GM21825 (cell line): ENCODE measurements at regions not wholly inside any gene's neighbourhood (a gene's known extent, or its start where the extent isn't known, plus 50 kb on each side); places are given as distances from the start of the nearest gene placed in this dataset.
"Not testable (repeated sequence)": the region's sequence is repeated elsewhere in the genome, so short reads cannot be mapped to it uniquely, and the experiment has no call there.

ENCODE experiments used
- ATAC-seq: cut with Tn5 transposase; IDR thresholded peaks from one replicate; pipeline ENCODE4 v1.9.1; 2021; ENCODE audit warnings: mild to moderate bottlenecking, moderate library complexity; ENCODE audit not compliant: unreplicated experiment

DNA sequence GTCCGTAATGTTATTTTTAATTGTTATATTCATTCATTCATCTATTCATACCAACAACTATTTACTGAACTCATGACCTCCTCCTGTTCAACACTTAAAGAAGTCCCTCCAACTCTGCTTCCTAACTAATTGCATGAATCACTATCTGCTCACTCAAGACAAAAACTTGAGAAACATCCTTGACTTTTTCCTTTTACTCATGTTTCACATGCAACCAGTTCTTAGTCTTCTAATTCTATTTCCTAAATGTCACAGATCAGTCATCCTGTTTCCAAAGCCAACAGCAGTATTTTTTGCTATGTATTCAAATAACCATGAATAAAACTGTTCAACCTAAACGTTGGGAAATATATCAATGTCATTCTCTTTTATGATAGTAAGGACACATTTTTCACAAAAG lies 124.6 kb upstream of the GBE1 start:
- no peak for ATAC-seq

DNA sequence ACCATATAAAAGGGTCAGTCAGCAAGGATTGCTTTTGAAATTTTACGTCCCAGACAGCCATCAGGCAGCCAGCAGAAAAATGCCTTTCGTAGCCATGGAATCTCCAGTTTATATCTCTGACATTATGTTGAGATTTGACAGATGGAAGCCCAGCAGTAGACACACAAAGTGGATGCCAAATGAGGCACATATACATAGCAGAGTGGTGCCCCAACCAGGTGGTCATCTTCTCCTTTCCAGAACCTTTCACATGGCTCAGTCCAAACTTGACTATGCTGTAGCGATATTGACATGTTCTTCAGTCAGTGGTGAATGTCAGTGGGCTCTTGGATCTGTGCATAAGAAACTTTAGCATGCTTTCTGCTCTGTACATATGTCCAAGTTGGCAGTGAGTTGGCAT lies 123.3 kb upstream of the GBE1 start:
- ATAC-seq, result no peak

DNA sequence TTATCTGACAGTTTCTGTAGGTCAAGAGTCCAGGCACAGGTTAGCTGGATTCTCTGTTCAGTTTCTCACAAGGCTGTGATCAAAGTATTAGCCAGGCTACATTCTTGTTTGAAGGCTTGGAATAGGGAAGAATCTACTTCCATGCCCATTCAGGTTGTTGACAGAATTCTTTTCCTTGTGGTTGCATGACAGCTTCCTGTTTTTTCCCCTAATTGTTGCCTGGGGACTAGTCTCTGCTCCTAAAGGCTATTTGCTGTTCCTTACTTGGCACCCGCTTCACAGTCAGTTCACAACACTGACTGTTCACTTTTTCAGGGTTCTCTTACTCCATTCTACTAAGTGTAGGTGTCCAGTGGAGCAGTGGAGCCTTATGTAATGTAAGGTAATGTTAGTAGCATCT lies 115.4 kb upstream of the GBE1 start:
- ATAC-seq, result no peak

DNA sequence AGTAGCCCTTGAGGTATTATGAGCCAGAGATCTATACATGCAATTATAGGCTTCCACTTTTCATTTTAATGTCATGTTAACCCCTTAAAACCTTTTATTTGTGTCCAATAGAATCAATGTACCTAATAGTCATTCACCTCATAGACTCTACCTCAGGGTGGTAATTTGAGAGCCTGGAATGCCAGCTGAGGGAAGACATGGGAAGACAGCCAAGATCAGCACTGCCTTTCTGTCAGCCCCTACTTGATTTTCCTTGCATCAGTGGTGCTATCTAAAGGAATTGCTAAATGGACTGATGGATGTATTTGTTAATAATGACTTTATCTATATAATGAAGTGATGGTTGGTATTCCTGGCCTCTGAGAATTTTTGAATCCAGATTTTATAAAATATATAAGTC lies 113.3 kb upstream of the GBE1 start:
- no peak for ATAC-seq

DNA sequence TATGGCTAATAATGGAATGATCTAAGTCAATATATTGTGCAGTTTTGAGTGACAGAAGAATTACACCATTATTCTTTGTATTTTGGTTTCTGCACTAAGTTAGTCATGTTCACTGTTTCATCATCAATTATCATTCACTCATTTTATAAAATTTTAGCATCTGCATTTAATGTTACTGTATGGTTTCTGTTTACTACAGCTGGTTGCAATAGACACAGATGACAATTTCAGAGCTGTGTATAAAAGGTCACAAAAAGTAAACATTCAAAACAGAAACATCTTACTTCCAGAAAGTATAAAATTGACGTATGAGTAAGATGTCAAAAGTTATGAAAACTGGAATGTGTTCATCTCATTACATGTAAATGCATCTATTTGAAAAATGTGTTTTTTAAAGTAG lies 111.1 kb upstream of the GBE1 start:
- ATAC-seq, result no peak

DNA sequence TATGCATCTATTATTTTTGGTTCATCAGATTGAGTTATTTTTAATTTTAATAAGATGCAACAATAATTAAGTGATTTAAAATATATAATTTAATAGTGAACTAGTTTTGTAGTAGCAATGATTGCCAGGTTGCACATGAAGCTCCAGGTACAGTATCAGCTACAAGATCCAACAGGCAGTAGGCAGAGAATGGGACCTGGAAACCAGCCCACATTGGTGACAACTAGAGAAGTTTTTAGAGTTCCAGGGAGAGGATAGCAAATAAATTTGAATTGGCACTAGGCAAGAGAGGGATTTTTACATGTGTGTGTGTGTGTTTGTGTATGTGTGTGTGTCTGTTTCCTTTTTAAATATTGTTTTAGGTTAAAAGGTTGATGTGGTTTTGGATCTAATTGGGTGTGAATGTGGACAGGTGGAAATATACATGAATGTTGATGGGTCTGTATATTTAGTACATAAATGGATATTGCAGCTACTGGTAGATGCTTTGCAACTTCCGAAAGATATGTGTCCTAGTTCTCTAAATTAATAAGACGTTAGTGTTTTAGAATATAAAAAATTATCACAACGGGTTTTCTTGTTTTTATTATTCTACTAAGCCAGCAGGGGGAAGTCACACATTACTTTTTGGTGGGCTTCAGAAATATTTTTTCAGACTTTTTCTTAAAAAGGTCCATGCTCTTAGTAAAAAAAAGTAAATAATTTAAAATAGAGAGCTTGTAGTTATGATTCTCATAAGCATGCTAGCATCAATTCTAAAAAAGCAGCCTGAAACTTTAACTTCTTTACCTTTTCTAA lies 110.1 kb upstream of the GBE1 start:
- no peak for ATAC-seq

DNA sequence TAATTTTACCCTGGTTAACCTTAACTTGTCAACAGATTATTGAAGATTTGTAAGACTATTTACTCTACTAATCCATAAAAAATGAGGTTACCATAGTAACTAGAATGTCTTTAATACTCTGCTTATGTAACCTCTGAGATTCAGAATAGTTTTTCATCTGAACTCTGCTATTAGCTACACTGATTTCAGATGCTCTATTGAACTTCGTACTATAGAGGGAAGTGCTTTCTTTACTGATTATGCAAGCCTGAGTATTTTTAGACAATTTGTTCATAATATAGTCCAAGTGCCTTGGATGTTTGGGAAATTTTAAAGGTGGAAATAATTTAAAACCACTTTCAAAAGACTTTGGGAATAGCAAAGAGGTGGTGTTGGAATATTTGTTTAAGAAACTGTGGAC lies 107.9 kb upstream of the GBE1 start:
- ATAC-seq, result no peak

DNA sequence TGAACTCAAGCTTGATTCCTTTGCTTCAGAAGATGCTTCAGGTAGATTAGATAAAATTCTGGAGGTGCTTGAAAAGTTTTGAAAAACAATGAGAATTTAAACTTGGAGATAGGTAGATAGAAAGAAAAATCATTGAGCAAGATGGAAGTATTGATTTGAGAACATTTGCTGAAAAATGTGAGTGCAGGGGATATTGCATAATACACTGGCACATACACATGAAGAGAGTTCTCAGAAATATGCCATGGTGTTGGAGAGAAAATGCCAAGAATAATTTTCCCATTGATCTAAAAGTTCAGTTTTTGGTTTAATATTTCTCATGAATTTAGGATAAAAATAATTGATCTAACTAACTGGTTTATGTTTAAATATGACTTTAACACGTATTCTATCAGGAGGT lies 107.2 kb upstream of the GBE1 start:
- ATAC-seq, result no peak

DNA sequence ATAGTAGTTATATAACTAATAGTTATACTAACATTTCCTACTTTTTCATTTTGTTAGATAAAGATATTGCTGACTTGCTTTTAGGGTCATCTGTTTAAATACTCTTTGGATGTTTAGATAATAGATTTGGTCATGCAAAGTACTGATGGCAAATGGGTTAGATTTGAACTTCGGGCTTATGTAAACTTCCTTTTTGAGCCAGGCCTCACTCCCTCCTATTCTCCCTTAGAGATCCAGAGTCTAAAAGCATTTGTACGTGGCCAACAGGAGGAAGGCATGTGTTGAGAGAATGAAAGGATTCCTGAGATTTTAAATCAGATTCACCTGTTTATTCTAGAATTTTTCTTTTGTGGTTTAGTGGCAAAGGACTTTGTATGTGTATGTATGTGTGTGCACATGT lies 106.4 kb upstream of the GBE1 start:
- no peak for ATAC-seq

DNA sequence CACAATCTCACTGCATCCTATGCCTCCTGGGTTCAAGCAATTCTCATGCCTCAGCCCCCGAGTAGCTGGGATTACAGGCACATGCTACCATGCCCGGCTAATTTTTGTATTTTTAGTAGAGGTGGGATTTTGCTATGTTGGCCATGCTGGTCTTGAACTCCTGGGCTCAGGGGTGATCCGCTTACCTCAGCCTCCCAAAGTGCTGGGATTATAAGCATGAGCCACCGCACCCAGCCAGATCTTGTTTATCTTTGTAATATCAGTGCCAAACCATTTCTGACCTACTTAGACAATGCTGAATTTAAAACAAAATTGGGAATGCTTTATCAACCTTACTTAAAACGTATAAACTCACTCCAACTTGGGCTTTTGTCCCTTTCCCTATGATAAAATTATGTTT lies 103.7 kb upstream of the GBE1 start:
- not testable (repeated sequence) for ATAC-seq

DNA sequence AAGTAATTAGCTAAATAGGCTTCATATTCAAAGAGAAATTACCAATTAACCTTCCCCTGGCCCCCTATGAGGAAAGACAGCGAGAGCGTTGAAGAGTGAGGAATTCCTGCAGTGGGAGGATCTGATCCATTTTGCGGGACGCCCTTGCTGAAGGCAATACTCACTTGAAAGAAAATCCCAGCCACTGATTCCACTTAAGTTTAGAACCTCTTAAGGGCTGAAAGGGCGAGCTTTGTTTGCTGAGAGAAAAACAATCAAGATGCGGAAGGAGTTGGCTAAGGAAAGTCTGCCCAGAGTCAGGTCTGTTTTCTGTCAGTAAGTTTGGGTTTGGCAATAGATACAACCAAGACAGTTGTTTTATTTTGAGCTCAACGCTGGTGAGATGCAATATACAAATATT lies 102.8 kb upstream of the GBE1 start:
- ATAC-seq, result no peak

DNA sequence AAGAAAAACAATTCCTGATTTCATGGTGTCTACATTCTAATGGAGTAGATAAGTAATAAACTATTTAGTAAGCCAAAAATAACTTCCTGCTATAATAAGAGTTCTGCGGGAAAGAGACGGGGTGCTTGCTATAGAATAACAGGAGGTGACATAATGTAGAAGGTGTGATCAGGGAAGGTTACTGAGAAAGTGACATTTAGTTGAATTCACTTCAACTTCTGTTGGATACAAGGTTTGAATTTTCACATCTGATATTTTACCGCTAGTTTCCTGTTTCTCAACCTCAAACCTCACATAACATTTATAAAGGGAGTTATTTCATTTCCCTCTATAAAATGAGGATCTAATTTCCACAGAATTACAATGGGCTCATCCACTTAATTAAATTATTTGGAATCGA lies 102.3 kb upstream of the GBE1 start:
- no peak for ATAC-seq

DNA sequence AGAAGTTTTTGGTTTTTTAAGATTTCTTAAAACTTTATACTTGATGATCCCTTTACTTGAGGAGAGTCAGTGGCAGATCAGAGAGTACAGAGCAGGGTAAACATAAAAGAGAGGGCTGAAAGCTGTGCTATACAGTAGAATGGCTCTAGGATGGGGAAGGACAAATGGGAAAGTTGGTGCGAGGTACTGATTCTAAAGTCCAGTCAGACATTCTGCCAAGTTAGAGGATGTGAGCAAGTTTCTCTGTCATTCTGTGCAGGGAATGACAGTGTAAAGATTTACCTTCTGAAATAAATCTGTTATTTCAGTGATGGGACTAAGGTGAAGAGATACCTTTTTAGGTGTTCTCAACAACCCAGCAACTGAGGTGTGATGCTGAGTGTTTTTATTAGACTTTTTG lies 100.1 kb upstream of the GBE1 start:
- no peak for ATAC-seq

DNA sequence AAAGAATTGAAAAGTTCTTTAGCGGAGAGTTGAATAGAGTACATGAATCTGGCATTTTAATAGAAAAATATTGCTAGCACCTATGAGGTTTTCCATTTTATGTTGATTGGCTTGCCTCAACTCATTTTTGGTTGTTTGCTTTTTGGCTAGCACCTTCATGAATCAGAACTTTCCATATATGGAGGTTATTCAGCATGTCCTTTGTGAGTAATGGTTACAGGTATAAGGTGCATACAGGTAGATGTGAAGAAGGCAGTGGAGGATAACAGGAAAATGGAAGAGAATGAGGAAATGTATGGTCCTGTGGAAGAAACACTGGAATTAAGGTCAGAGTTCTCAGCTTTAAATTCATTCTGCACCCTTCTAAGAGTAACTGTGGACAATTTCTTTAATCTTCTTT lies 98.1 kb upstream of the GBE1 start:
- ATAC-seq, result no peak

DNA sequence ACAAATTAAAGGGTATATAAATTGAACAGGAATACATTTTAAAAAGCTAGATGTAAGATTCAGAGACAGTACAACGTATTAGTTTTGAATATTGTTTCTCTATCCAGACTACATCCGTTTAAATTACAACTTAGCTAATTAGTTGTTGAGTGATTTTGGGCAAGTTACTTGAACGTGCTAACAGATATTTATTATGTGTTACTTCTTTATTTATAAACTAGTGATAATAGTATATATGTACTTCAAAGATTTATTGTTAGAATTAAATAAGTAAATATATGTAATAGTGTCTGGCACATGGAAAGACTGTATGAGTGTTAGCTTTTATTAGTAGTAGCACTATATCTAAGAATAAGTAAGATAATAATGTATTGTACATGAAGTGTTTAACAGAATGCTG lies 92.0 kb upstream of the GBE1 start:
- ATAC-seq, result no peak

DNA sequence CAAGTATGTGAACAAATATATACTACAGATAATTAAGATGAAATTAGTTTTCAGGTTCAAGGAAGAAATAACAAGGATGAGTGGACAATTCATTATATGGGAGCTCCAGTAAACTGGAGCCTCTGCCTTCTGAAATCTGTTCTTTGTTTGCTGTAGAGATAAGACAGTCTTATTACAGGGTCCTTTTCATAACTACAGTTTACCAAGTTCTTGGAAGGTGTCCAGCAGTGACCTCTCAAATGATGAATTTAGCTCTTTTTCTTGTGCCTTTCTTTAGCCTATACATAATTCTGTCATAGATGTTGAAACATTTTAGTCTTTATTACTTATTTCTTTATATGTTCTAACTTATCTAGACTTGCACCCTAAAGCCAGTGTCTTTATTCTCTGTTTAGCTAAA lies 89.7 kb upstream of the GBE1 start:
- ATAC-seq, result no peak

DNA sequence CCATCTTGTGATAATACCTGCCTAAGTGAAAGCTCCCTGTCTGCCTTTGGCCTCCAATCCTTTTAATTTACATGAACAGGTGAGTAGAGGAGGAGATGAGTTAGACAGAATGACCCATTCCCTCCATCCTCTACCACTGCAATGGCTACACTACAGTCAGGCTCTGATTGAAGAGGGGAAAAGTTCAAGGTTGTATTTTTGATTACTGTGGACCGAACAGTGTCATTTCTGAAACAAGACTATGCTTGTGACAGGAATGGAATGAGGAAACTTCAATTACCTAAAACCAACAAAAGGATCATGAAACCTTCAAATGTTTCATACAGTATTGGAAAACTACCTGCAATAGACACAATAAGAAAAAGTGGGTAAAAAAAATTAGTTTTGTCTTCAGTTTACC lies 85.5 kb upstream of the GBE1 start:
- no peak for ATAC-seq

DNA sequence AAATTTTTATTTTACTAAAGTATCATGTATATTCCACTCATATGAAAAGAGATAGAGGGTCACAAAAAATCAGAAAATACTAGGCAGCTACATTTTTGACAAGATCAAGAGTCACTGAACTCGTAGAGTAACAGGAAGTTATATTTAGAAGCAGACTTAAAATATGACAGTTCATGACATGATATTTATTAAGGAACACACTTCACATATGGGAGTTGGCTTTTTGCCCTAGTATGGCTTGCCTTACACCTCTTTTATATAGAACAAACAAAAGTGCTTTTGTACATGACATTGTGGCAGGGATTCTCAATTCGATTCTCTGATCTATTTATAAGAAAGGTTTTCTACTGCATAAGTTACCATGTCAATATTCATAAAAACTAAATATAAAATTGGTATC lies 80.1 kb upstream of the GBE1 start:
- ATAC-seq, result no peak

DNA sequence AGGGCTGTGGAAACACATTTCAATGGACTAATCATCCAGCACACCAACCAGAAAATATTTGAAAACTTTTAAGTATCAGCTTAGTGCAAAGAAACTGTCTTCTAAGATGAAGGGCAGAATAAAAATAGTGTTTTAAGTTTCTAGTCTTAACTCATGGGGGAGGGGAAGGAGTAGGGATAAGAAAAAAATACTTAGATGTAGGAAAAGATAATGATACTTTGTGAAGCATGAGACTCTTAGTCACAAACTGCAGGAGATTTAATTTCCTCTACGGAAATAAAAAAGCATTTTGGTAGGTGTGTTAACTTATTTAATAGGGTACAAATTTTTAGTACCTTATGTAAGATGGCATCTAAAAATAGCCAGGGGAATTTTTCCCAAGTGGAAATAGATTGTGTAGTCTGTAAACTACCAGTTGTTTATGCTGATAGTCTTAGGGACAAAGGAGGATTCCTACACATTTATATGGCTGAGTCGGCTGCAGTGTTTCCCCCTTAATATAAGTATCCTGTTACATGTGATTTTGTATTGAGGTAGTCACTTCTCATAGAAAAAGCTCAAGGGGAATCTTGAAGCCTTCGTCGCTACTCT lies 78.2 kb upstream of the GBE1 start:
- ATAC-seq, result no peak

DNA sequence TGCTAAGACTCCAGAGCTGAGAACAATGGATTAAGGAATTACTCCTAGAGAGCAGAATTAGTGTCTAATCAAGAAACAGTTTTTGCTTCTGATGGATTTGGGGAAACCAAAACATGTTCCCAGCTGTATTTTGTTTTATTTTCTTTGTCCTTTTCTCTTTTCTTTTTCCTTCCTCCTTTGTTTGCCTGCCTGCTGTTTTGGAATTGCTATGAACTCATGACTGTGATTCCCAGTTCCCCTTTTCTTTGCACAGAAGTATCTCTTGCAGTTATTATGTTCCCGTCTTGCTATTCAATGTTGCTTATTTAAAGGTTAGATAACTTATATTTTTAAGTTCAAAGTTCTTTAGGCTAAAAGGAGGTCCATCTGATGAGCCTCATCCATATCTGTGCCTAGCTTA lies 77.0 kb upstream of the GBE1 start:
- ATAC-seq, result no peak

DNA sequence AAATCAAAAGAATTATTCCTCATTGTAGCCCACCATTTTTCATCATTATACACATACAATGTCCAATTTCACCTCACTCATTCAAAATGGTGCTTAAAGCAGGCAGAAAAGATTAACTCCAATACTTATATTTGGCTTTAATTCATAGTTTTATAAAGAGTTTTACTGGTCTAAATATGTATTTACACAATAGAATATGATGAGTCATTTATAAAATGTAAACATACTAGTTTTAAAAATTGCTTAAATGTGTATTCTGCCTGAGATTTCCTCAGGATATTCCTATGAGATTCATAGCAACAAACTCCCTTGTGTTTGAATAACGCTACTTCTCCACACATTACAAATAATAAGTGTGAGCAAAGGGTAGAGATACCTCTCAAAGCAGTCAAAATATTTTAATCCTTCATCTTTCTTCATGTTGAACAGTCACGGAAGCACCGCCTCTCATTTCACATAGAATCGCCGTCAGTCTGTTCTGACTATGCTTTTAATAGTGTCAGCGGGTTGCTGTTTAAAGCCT lies 75.7 kb upstream of the GBE1 start:
- ATAC-seq, result no peak

DNA sequence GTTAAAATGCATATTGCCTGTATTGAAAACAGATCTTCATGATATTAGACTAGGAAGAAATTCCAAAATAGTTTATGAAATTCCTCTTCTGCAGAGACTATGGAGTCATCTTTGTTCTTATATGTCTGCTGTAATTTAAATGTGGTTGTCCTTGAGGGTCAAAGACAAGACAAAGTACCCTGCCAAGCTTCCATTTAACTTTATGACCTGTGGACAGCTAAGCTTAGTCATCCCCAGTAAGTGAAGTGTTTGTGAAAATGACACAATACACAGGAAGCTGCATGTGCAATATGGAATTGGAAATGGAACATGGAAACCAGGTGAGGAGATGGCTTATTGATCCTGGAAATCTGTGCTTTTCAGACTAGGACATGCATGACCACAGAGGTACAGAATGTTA lies 68.5 kb upstream of the GBE1 start:
- ATAC-seq, result no peak

DNA sequence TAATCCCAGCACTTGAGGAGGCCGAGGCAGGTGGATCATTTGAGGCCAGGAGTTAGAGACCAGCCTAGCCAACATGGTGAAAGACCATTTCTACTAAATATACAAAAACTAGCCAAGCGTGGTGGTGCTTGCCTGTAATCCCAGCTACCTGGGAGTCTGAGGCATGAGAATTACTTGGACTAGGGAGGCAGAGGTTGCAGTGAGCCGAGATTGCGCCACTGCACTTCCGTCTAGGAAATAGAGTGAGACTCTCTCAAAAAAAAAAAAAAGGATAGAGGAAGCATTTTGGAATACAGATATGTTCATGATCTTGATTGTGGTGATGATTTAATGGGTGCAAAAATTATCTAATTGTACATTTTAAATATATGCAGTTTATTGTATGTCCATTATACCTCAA lies 67.8 kb upstream of the GBE1 start:
- ATAC-seq, result not testable (repeated sequence)
